HCT116 (cell line): ENCODE measurements at regions not wholly inside any gene's neighbourhood (a gene's known extent, or its start where the extent isn't known, plus 50 kb on each side); places are given as distances from the start of the nearest gene placed in this dataset.

ENCODE experiments used
- ATAC-seq: fragments of 200-7000 bp; cut with Tn5 transposase; 2 replicates; pipeline ENCODE4 v1.9.1; 2020; ENCODE audit warnings: mild to moderate bottlenecking, moderate library complexity
- BruUV-seq: library from RNA; stranded (reverse); fragments of 400-500 nt; replicated peaks from 2 replicates; lab custom pipeline; 2021; lab: Mats Ljungman, UMichigan
- CTCF ChIA-PET: fragments of 300-600 bp; sonication (Branson Sonifier 250); formaldehyde crosslinking; loops from one replicate; lab custom pipeline; 2021; ENCODE audit warnings: antibody characterized with exemption; lab: Charles Lee
- POLR2A ChIA-PET: fragments of 300-600, 350-600 bp; sonication (Branson Sonifier 250); formaldehyde crosslinking; loops from one replicate; lab custom pipeline; 2021; ENCODE audit warnings: antibody characterized with exemption; lab: Charles Lee
- RAD21 ChIA-PET, 2 experiments: fragments of 300-600 bp; sonication (Branson Sonifier 250); formaldehyde crosslinking; loops; one replicate each; lab custom pipeline; 2023; ENCODE audit warnings: low total read pairs in 2 of 2; ENCODE audit not compliant: uncharacterized antibody in 2 of 2, unreplicated experiment in 2 of 2, low non-redundant PET in 1 of 2; lab: Charles Lee
- DNase-seq: peaks from one replicate; pipeline ENCODE4 v3.0.0-alpha.2; 2010; ENCODE audit warnings: low read depth, low spot score
- H2AFZ ChIP-seq: fragments of 200-600 bp; shearing (Covaris generic), sonication (generic); 2 replicates; pipeline ENCODE4 v1.6.1; 2017; ENCODE audit warnings: low read depth, mixed run types, mixed read lengths, antibody characterized with exemption, low read length; ENCODE audit not compliant: poor library complexity, severe bottlenecking
- H3K27ac ChIP-seq: 2 replicates; pipeline ENCODE4 v1.5.1; 2012; ENCODE audit warnings: low read depth, low read length
- H3K27me3 ChIP-seq: fragments of 200-600 bp; sonication (generic); 2 replicates; pipeline ENCODE4 v1.6.1; 2016; ENCODE audit warnings: mixed run types, low read length, mixed read lengths; ENCODE audit not compliant: insufficient read depth
- H3K36me3 ChIP-seq, 2 experiments: fragments of 200-500 bp in 1 of 2; fragments of 200-600 bp in 1 of 2; sonication (Bioruptor generic) in 1 of 2; sonication (generic) in 1 of 2; 2 replicates each; pipeline versions ENCODE4 v1.5.1 to v1.6.1; 2014 to 2016; ENCODE audit warnings: low read length in 2 of 2, inconsistent platforms in 1 of 2, mixed read lengths in 1 of 2, mixed run types in 1 of 2; ENCODE audit not compliant: insufficient read depth in 2 of 2, control insufficient read depth in 1 of 2
- H3K4me1 ChIP-seq, 2 experiments: fragments of 200-600 bp in 1 of 2; sonication (generic) in 1 of 2; 2 replicates each; pipeline versions ENCODE4 v1.5.1 to v1.6.1; 2012 to 2017; ENCODE audit warnings: low read length in 2 of 2, inconsistent platforms in 1 of 2, mild to moderate bottlenecking in 1 of 2, mixed read lengths in 1 of 2, mixed run types in 1 of 2, moderate library complexity in 1 of 2; ENCODE audit not compliant: insufficient read depth in 2 of 2, control insufficient read depth in 1 of 2
- H3K4me2 ChIP-seq: fragments of 200-600 bp; sonication (generic); 2 replicates; pipeline ENCODE4 v1.6.1; 2017; ENCODE audit warnings: mixed run types, low read length, mixed read lengths
- H3K4me3 ChIP-seq, 2 experiments: fragments of 200-600 bp in 1 of 2; sonication (generic) in 1 of 2; replicated peaks in 1 of 2; 2 replicates each; pipeline ENCODE4 v1.5.1; 2011 to 2016; ENCODE audit warnings: low read length in 2 of 2, control low read depth in 1 of 2, low read depth in 1 of 2, mild to moderate bottlenecking in 1 of 2, mixed read lengths in 1 of 2, mixed run types in 1 of 2
- H3K79me2 ChIP-seq: fragments of 200-600 bp; sonication (generic); 2 replicates; pipeline ENCODE4 v1.6.1; 2017; ENCODE audit warnings: mild to moderate bottlenecking, mixed run types, low read length, moderate library complexity, mixed read lengths; ENCODE audit not compliant: insufficient read depth
- H3K9ac ChIP-seq: fragments of 200-600 bp; sonication (generic); 2 replicates; pipeline ENCODE4 v1.6.1; 2016; ENCODE audit warnings: low read length, mixed read lengths
- H3K9me2 ChIP-seq: fragments of 200-600 bp; sonication (generic), shearing (Covaris generic); 2 replicates; pipeline ENCODE4 v1.6.1; 2017; ENCODE audit warnings: mixed run types, mild to moderate bottlenecking, moderate library complexity; ENCODE audit not compliant: insufficient read depth
- H3K9me3 ChIP-seq, 2 experiments: fragments of 200-500 bp in 1 of 2; fragments of 200-600 bp in 1 of 2; sonication (Bioruptor generic) in 1 of 2; sonication (generic) in 1 of 2; 2 replicates each; pipeline ENCODE4 v1.6.1; 2014 to 2017; ENCODE audit warnings: low read length in 2 of 2, mixed read lengths in 2 of 2, inconsistent platforms in 1 of 2, low read depth in 1 of 2, mild to moderate bottlenecking in 1 of 2, mixed run types in 1 of 2, moderate library complexity in 1 of 2; ENCODE audit not compliant: control insufficient read depth in 1 of 2, insufficient read depth in 1 of 2
- H4K20me1 ChIP-seq: fragments of 200-600 bp; sonication (generic), shearing (Covaris generic); 2 replicates; pipeline ENCODE4 v1.6.1; 2017; ENCODE audit warnings: mixed run types, mild to moderate bottlenecking, moderate library complexity; ENCODE audit not compliant: insufficient read depth
- CBX3 ChIP-seq: IDR thresholded peaks from 2 replicates; pipeline ENCODE4 v1.6.1; 2012; ENCODE audit warnings: low read depth
- EGR1 ChIP-seq: IDR thresholded peaks from 2 replicates; pipeline ENCODE4 v1.6.1; 2012; ENCODE audit warnings: low read depth
- ELF1 ChIP-seq: IDR thresholded peaks from 2 replicates; pipeline ENCODE4 v1.6.1; 2012; ENCODE audit warnings: low read depth, borderline replicate concordance
- EZH2 ChIP-seq: fragments of 200-600 bp; sonication (generic); IDR thresholded peaks from 2 replicates; pipeline ENCODE4 v1.6.1; 2017; ENCODE audit warnings: antibody characterized with exemption, mixed run types
- EZH2phosphoT487 ChIP-seq: fragments of 200-600 bp; IDR thresholded peaks from 2 replicates; pipeline ENCODE4 v1.6.1; 2018; ENCODE audit warnings: antibody characterized with exemption, borderline replicate concordance
- FOSL1 ChIP-seq: IDR thresholded peaks from 2 replicates; pipeline ENCODE4 v1.6.1; 2012; ENCODE audit warnings: low read depth
- JUND ChIP-seq: IDR thresholded peaks from 2 replicates; pipeline ENCODE4 v1.6.1; 2012
- MAX ChIP-seq: IDR thresholded peaks from 2 replicates; pipeline ENCODE4 v1.6.1; 2012
- POLR2A ChIP-seq: IDR thresholded peaks from 2 replicates; pipeline ENCODE4 v1.7.0; 2011; ENCODE audit warnings: borderline replicate concordance; ENCODE audit not compliant: insufficient read depth, insufficient read length; ENCODE audit errors: extremely low read depth
- RAD21 ChIP-seq: IDR thresholded peaks from 2 replicates; pipeline ENCODE4 v1.6.1; 2012; ENCODE audit warnings: low read depth, mild to moderate bottlenecking
- REST ChIP-seq: IDR thresholded peaks from 2 replicates; pipeline ENCODE4 v1.6.1; 2012; ENCODE audit warnings: low read depth
- SIN3A ChIP-seq: IDR thresholded peaks from 2 replicates; pipeline ENCODE4 v1.6.1; 2012; ENCODE audit warnings: low read depth
- TCF7L2 ChIP-seq: IDR thresholded peaks from 2 replicates; pipeline ENCODE4 v1.7.0; 2011; ENCODE audit warnings: borderline replicate concordance, inconsistent platforms; ENCODE audit not compliant: insufficient read depth, insufficient read length; ENCODE audit errors: extremely low read depth
- YY1 ChIP-seq: IDR thresholded peaks from 2 replicates; pipeline ENCODE4 v1.6.1; 2011; ENCODE audit warnings: low read length, low read depth, moderate library complexity, mild to moderate bottlenecking; ENCODE audit not compliant: insufficient replicate concordance; ENCODE audit errors: extremely low read depth
- ZBTB33 ChIP-seq: IDR thresholded peaks from 2 replicates; pipeline ENCODE4 v1.6.1; 2011; ENCODE audit warnings: mild to moderate bottlenecking, low read length, moderate library complexity; ENCODE audit not compliant: insufficient replicate concordance; ENCODE audit errors: extremely low read depth
- ZFX ChIP-seq: fragments of 450-650 bp; IDR thresholded peaks from 2 replicates; pipeline ENCODE4 v1.6.1; 2017
- ZNF274 ChIP-seq: fragments of 200-500 bp; sonication (Bioruptor generic); IDR thresholded peaks from 2 replicates; pipeline ENCODE4 v1.6.1; 2014; ENCODE audit warnings: mild to moderate bottlenecking, low read depth, low read length, inconsistent platforms
- intact Hi-C: fragments of 100-400 bp; cut with micrococcal nuclease; formaldehyde crosslinking; loops from 2 replicates; pipeline ENCODE4 v1.10.0; 2022

DNA sequence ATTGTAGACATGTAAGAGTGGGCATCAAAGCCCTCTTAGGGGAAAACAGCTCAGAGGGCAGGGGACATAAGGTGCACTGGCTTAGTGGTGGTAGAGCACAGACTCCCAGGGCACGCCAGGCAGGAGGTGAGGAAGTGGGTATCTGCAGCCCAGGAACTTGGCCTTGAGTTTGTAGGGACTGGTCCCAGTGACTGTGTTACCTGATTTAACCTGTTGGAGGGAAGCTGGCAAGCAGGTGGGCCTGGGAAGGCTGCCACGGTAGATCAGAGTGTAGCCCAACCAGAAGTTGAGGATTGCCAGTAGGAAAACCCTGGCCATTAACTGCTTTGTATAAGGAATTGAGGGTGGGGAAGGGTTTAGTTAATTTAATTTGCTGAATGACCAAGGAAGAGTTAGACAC lies 417.5 kb upstream of the C2CD4B start:
- ATAC-seq (no peak), DNase-seq (no peak)
- Histone ChIP-seq H4K20me1 (no peaks in the 10 kb centered on the region), H3K4me3 (no peak overlapping the region), H3K4me1 (no peaks in the 10 kb centered on the region), H3K9me3 (no peaks in the 10 kb centered on the region), H2AFZ (no peak overlapping the region), H3K9me2 (no peaks in the 10 kb centered on the region), H3K27me3 (no peaks in the 10 kb centered on the region), H3K9ac (no peak overlapping the region), H3K4me2 (no peak overlapping the region), H3K79me2 (no peaks in the 10 kb centered on the region), H3K36me3 (no peaks in the 10 kb centered on the region), H3K27ac (no peak overlapping the region)
- intact Hi-C loops: no loop called here
- CTCF ChIA-PET: no interaction called here
- RAD21 ChIA-PET: no interaction called here
- no TSS peak for BruUV-seq
- TF ChIP-seq YY1: no peak
- TF ChIP-seq RAD21: no peak
- TF ChIP-seq TCF7L2: no peak
- TF ChIP-seq EGR1: no peak
- TF ChIP-seq EZH2: no peak
- TF ChIP-seq FOSL1: no peak
- TF ChIP-seq MAX: no peak
- no peak for TF ChIP-seq JUND
- TF ChIP-seq EZH2phosphoT487: no peak
- TF ChIP-seq ZBTB33: no peak
- no peak for TF ChIP-seq REST
- no peak for TF ChIP-seq ZFX
- no peak for TF ChIP-seq SIN3A
- TF ChIP-seq ZNF274: no peak
- no peak for TF ChIP-seq ELF1
- no peak for TF ChIP-seq CBX3
- no peak for TF ChIP-seq POLR2A
- POLR2A ChIA-PET: no interaction called here
